HG03108 (cell line): ENCODE measurements at regions not wholly inside any gene's neighbourhood (a gene's known extent, or its start where the extent isn't known, plus 50 kb on each side); places are given as distances from the start of the nearest gene placed in this dataset.

ENCODE experiments used
- ATAC-seq: cut with Tn5 transposase; IDR thresholded peaks from one replicate; pipeline ENCODE4 v1.9.1; 2021; ENCODE audit warnings: moderate library complexity; ENCODE audit not compliant: unreplicated experiment

- ATAC-seq, result peak; percentile 83
Observed at GRCh38 chr5:159773062-159773924, 143.0 kb upstream of the ADRA1B start.

- ATAC-seq, result no peak
Observed at GRCh38 chr5:159774476-159775031, 141.7 kb upstream of the ADRA1B start.

- ATAC-seq, result no peak
Observed at GRCh38 chr5:159775890-159776289, 140.4 kb upstream of the ADRA1B start.

- ATAC-seq, result no peak
Observed at GRCh38 chr5:159777049-159777660, 139.1 kb upstream of the ADRA1B start.

GRCh38 chr5:159779481-159779880 is 136.8 kb upstream of the ADRA1B start:
- ATAC-seq, result no peak

GRCh38 chr5:159780246-159780645 is 136.0 kb upstream of the ADRA1B start:
- no peak for ATAC-seq

GRCh38 chr5:159781626-159782157 is 134.6 kb upstream of the ADRA1B start:
- ATAC-seq, result no peak

- no peak for ATAC-seq
Observed at GRCh38 chr5:159782197-159782994, 133.9 kb upstream of the ADRA1B start.

GRCh38 chr5:159782995-159783300 is 133.3 kb upstream of the ADRA1B start:
- no peak for ATAC-seq

- no peak for ATAC-seq
Observed at GRCh38 chr5:159783726-159784247, 132.5 kb upstream of the ADRA1B start.

- ATAC-seq, result no peak
Observed at GRCh38 chr5:159784993-159785392, 131.3 kb upstream of the ADRA1B start.

GRCh38 chr5:159785656-159786055 is 130.6 kb upstream of the ADRA1B start:
- ATAC-seq, result no peak

GRCh38 chr5:159786201-159786600 is 130.1 kb upstream of the ADRA1B start:
- no peak for ATAC-seq

- ATAC-seq, result no peak
Observed at GRCh38 chr5:159786901-159787691, 129.2 kb upstream of the ADRA1B start.

- no peak for ATAC-seq
Observed at GRCh38 chr5:159787837-159788236, 128.4 kb upstream of the ADRA1B start.

- no peak for ATAC-seq
Observed at GRCh38 chr5:159788835-159789331, 127.4 kb upstream of the ADRA1B start.

GRCh38 chr5:159792180-159792579 is 124.1 kb upstream of the ADRA1B start:
- ATAC-seq, result no peak

- no peak for ATAC-seq
Observed at GRCh38 chr5:159797261-159797970, 118.9 kb upstream of the ADRA1B start.

GRCh38 chr5:159799701-159800100 is 116.6 kb upstream of the ADRA1B start:
- ATAC-seq, result no peak
